Activated CD8-positive, alpha-beta memory T cell treated with anti-CD3 and anti-CD28 coated beads for 48 hours (primary cell): ENCODE measurements at regions not wholly inside any gene's neighbourhood (a gene's known extent, or its start where the extent isn't known, plus 50 kb on each side); places are given as distances from the start of the nearest gene placed in this dataset.

ENCODE experiments used
- DNase-seq, 3 experiments: peaks; one replicate each; pipeline ENCODE4 v3.0.0-alpha.2; 2020; ENCODE audit warnings: low read depth in 2 of 3, low spot score in 2 of 3

GRCh38 chr10:43943119-43943817 is 294.6 kb upstream of the ZNF32 start:
- no peak for DNase-seq

GRCh38 chr10:43942096-43942850 is 293.6 kb upstream of the ZNF32 start:
- no peak for DNase-seq

- DNase-seq: no peak
Measured at GRCh38 chr10:43940898-43941837, 292.5 kb upstream of the ZNF32 start.

GRCh38 chr10:43939939-43940820 is 291.5 kb upstream of the ZNF32 start:
- DNase-seq: no peak

- DNase-seq: no peak
Measured at GRCh38 chr10:43939389-43939938, 290.8 kb upstream of the ZNF32 start.

- no peak for DNase-seq
Measured at GRCh38 chr10:43938810-43939209, 290.1 kb upstream of the ZNF32 start.

GRCh38 chr10:43931308-43931930 is 282.7 kb upstream of the ZNF32 start:
- DNase-seq: no peak

- no peak for DNase-seq
Measured at GRCh38 chr10:43930777-43931176, 282.1 kb upstream of the ZNF32 start.

- no peak for DNase-seq
Measured at GRCh38 chr10:43930243-43930642, 281.6 kb upstream of the ZNF32 start.

- no peak for DNase-seq
Measured at GRCh38 chr10:43929122-43929521, 280.4 kb upstream of the ZNF32 start.

- no peak for DNase-seq
Measured at GRCh38 chr10:43928425-43928968, 279.8 kb upstream of the ZNF32 start.

- no peak for DNase-seq
Measured at GRCh38 chr10:43926875-43927406, 278.3 kb upstream of the ZNF32 start.

- DNase-seq: no peak
Measured at GRCh38 chr10:43926371-43926770, 277.7 kb upstream of the ZNF32 start.

- no peak for DNase-seq
Measured at GRCh38 chr10:43925793-43926192, 277.1 kb upstream of the ZNF32 start.

GRCh38 chr10:43923328-43923727 is 274.6 kb upstream of the ZNF32 start:
- DNase-seq: no peak

- DNase-seq: no peak
Measured at GRCh38 chr10:43922335-43923280, 273.9 kb upstream of the ZNF32 start.

- no peak for DNase-seq
Measured at GRCh38 chr10:43921881-43922280, 273.2 kb upstream of the ZNF32 start.

- DNase-seq: no peak
Measured at GRCh38 chr10:43921478-43921877, 272.8 kb upstream of the ZNF32 start.
